ENCODE measurements at regions not wholly inside any gene's neighbourhood (a gene's known extent, or its start where the extent isn't known, plus 50 kb on each side); places are given as distances from the start of the nearest gene placed in this dataset.

GRCh38 chr9:84598921-84599636 lies 70.5 kb upstream of the NTRK2 start:
- TF ChIP-seq CTCF (IDR thresholded peaks at IDR 0.05 in 4 of 5, conservative IDR thresholded peaks at IDR 0.05 in 1 of 5) (no peak), POLR2A (IDR thresholded peaks at IDR 0.05) (no peak)
